Suprapubic skin (tissue), 4 donors: ENCODE measurements at regions not wholly inside any gene's neighbourhood (a gene's known extent, or its start where the extent isn't known, plus 50 kb on each side); places are given as distances from the start of the nearest gene placed in this dataset.

ENCODE experiments used
- EP300 ChIP-seq: sonication (generic); formaldehyde crosslinking; IDR thresholded peaks from one replicate; pipeline ENCODE4 v1.6.1; 2017; ENCODE audit warnings: antibody characterized with exemption
- POLR2A ChIP-seq, 2 donors: fragments of 450-650 bp; IDR thresholded peaks; one replicate each; pipeline ENCODE4 v1.6.1; 2017; ENCODE audit warnings: antibody characterized with exemption in 2 of 2, mild to moderate bottlenecking in 2 of 2, moderate library complexity in 2 of 2
- POLR2AphosphoS5 ChIP-seq, 3 donors: sonication (generic); formaldehyde crosslinking; IDR thresholded peaks; one replicate each; pipeline ENCODE4 v1.6.1; 2017; ENCODE audit warnings: antibody characterized with exemption in 3 of 3
- TF ChIP-seq, protein P1 (sequence below), 2 donors: fragments of 200-600 bp in 1 of 2; fragments of 450-650 bp in 1 of 2; sonication (generic) in 1 of 2; IDR thresholded peaks; one replicate each; pipeline ENCODE4 v1.5.1; 2016 to 2019; ENCODE audit warnings: antibody characterized with exemption in 2 of 2, mild to moderate bottlenecking in 1 of 2, moderate library complexity in 1 of 2

DNA sequence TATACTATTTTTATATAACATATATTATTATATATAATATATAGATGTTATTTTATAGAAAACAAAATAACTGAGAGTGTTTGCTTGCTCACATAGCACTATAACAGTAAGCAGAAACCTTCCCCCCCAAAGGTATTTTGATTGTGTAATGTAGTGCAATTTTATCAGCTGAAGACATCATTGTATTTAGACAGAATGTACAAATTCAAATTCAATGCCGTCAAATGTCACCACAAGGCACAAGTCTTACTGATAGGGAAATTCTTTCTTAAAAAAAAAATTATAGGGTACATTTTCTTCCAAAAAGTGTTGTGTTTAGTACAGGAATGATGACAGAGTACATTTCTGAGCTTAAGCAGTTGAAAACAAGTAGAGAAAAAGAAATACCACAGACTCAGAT is 1147.1 kb upstream of the SPRY2 start:
- TF ChIP-seq, protein P1, sequence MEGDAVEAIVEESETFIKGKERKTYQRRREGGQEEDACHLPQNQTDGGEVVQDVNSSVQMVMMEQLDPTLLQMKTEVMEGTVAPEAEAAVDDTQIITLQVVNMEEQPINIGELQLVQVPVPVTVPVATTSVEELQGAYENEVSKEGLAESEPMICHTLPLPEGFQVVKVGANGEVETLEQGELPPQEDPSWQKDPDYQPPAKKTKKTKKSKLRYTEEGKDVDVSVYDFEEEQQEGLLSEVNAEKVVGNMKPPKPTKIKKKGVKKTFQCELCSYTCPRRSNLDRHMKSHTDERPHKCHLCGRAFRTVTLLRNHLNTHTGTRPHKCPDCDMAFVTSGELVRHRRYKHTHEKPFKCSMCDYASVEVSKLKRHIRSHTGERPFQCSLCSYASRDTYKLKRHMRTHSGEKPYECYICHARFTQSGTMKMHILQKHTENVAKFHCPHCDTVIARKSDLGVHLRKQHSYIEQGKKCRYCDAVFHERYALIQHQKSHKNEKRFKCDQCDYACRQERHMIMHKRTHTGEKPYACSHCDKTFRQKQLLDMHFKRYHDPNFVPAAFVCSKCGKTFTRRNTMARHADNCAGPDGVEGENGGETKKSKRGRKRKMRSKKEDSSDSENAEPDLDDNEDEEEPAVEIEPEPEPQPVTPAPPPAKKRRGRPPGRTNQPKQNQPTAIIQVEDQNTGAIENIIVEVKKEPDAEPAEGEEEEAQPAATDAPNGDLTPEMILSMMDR (IDR thresholded peaks at IDR 0.05): no peak
- TF ChIP-seq EP300 (no peak), POLR2A (IDR thresholded peaks at IDR 0.05) (no peak), POLR2AphosphoS5 (IDR thresholded peaks at IDR 0.05) (no peak)
